CD14-positive monocyte (primary cell): ENCODE measurements at regions not wholly inside any gene's neighbourhood (a gene's known extent, or its start where the extent isn't known, plus 50 kb on each side); places are given as distances from the start of the nearest gene placed in this dataset.

Experiments
- DNase-seq, 3 donors: peaks; one replicate each; pipeline ENCODE4 v3.0.0-alpha.2; 2011 to 2022
- H2AFZ ChIP-seq: 2 replicates; pipeline ENCODE4 v1.6.0; 2012; ENCODE audit warnings: mild to moderate bottlenecking, low read depth, low read length, inconsistent platforms; ENCODE audit not compliant: insufficient read depth, poor library complexity, severe bottlenecking
- H3K27ac ChIP-seq, 2 donors: 1 replicate in 1 of 2; 2 replicates in 1 of 2; pipeline ENCODE4 v1.5.1; 2012 to 2013; ENCODE audit warnings: low read length in 2 of 2, control low read depth in 1 of 2, inconsistent platforms in 1 of 2, low read depth in 1 of 2, mild to moderate bottlenecking in 1 of 2
- H3K27me3 ChIP-seq, 2 donors: one replicate each; pipeline versions ENCODE4 v1.6.0 to v1.6.1; 2011 to 2013; ENCODE audit warnings: low read length in 2 of 2; ENCODE audit not compliant: control insufficient read depth in 2 of 2, insufficient read depth in 2 of 2
- H3K36me3 ChIP-seq, 2 donors: replicated peaks in 1 of 2; 1 replicate in 1 of 2; 2 replicates in 1 of 2; pipeline versions ENCODE4 v1.5.1 to v1.6.1; 2012 to 2013; ENCODE audit warnings: low read length in 2 of 2, control low read depth in 1 of 2, inconsistent platforms in 1 of 2, mild to moderate bottlenecking in 1 of 2; ENCODE audit not compliant: insufficient read depth in 2 of 2, control insufficient read depth in 1 of 2
- H3K4me1 ChIP-seq, 2 donors: 1 replicate in 1 of 2; 2 replicates in 1 of 2; pipeline versions ENCODE4 v1.5.1 to v1.6.1; 2012 to 2013; ENCODE audit warnings: low read length in 2 of 2, control low read depth in 1 of 2, inconsistent platforms in 1 of 2, mild to moderate bottlenecking in 1 of 2, moderate library complexity in 1 of 2; ENCODE audit not compliant: insufficient read depth in 2 of 2, control insufficient read depth in 1 of 2
- H3K4me2 ChIP-seq: replicated peaks from 2 replicates; pipeline ENCODE3; 2012; ENCODE audit warnings: low read length, moderate library complexity, mild to moderate bottlenecking; ENCODE audit not compliant: poor library complexity, severe bottlenecking; ENCODE audit errors: extremely low read depth
- H3K4me3 ChIP-seq, 3 experiments: fragments of 200-600 bp in 1 of 3; sonication (generic) in 1 of 3; replicated peaks in 1 of 3; 1 replicate in 2 of 3; 2 replicates in 1 of 3; pipeline ENCODE4 v1.5.1; 2011 to 2013; ENCODE audit warnings: low read length in 3 of 3, mild to moderate bottlenecking in 3 of 3, control low read depth in 2 of 3, low read depth in 2 of 3, inconsistent platforms in 1 of 3, moderate library complexity in 1 of 3
- H3K79me2 ChIP-seq: 2 replicates; pipeline ENCODE4 v1.6.0; 2012; ENCODE audit warnings: mild to moderate bottlenecking, control low read depth, inconsistent platforms, low read length, moderate library complexity; ENCODE audit not compliant: insufficient read depth
- H3K9ac ChIP-seq: 2 replicates; pipeline ENCODE4 v1.6.0; 2017; ENCODE audit warnings: low read length, mild to moderate bottlenecking; ENCODE audit not compliant: insufficient read depth, poor library complexity, severe bottlenecking
- H3K9me3 ChIP-seq, 2 donors: replicated peaks in 1 of 2; 1 replicate in 1 of 2; 2 replicates in 1 of 2; pipeline versions ENCODE4 v1.5.1 to v1.6.1; 2012 to 2013; ENCODE audit warnings: low read length in 2 of 2, control low read depth in 1 of 2; ENCODE audit not compliant: control insufficient read depth in 1 of 2, insufficient read depth in 1 of 2
- H4K20me1 ChIP-seq: 2 replicates; pipeline ENCODE4 v1.6.0; 2012; ENCODE audit warnings: mild to moderate bottlenecking, low read length, control low read depth, moderate library complexity; ENCODE audit not compliant: insufficient read depth
- H3K27ac Mint-ChIP-seq, 7 donors: one replicate each; pipeline ENCODE4 v1.8.0; 2020; ENCODE audit warnings: mild to moderate bottlenecking in 7 of 7, mixed read lengths in 7 of 7, moderate library complexity in 6 of 7, inconsistent platforms in 2 of 7
- H3K27me3 Mint-ChIP-seq, 3 donors: one replicate each; pipeline ENCODE4 v1.8.0; 2021 to 2022; ENCODE audit warnings: low read depth in 3 of 3, mild to moderate bottlenecking in 3 of 3, mixed read lengths in 3 of 3, moderate library complexity in 3 of 3, inconsistent platforms in 1 of 3
- H3K36me3 Mint-ChIP-seq, 2 donors: one replicate each; pipeline ENCODE4 v1.8.0; 2020; ENCODE audit warnings: mixed read lengths in 2 of 2, inconsistent platforms in 1 of 2, mild to moderate bottlenecking in 1 of 2
- H3K4me1 Mint-ChIP-seq: one replicate; pipeline ENCODE4 v1.8.0; 2020; ENCODE audit warnings: mild to moderate bottlenecking, mixed read lengths
- H3K4me3 Mint-ChIP-seq, 2 donors: one replicate each; pipeline ENCODE4 v1.8.0; 2020; ENCODE audit warnings: mild to moderate bottlenecking in 2 of 2, mixed read lengths in 2 of 2, moderate library complexity in 1 of 2
- H3K9me3 Mint-ChIP-seq, 7 donors: one replicate each; pipeline ENCODE4 v1.8.0; 2020 to 2022; ENCODE audit warnings: mixed read lengths in 7 of 7, mild to moderate bottlenecking in 6 of 7, moderate library complexity in 6 of 7, inconsistent platforms in 2 of 7
- WGBS: methylation state at CpG from one replicate; pipeline ENCODE4 v1.1.5; 2013; ENCODE audit warnings: missing lambda C conversion rate; ENCODE audit not compliant: insufficient coverage; 5-methylcytosine and 5-hydroxymethylcytosine counted together
- intact Hi-C, 2 donors: fragments of 100-400 bp; cut with micrococcal nuclease; formaldehyde crosslinking; loops; one replicate each; pipeline versions ENCODE4 v1.15.0 to v1.15.1; 2023
- TF ChIP-seq, protein P1 (sequence below): fragments of 200-600 bp; IDR thresholded peaks from one replicate; pipeline ENCODE4 v1.8.0; 2022; ENCODE audit warnings: antibody characterized with exemption, mild to moderate bottlenecking

DNA sequence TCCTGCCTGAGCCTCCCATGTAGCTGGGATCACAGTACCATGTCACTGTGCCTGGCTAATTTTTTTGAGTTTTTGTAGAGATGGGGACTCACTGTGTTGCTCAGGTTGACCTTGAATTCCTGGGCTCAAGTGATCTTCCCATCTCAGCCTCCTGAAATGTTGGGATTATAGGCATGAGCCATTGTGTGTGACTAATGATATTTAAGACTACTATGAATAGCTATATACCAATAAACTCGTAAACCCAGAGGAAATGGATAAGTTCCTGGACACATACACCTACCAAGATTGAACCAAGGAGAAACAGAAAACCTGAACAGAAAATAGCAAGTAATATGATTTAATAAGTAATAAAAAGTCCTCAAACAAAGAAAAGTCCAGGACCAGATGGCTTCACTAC, 68.0 kb downstream of the TBR1 start:
- H3K4me3 Mint-ChIP-seq: no peak overlapping the region
- Histone ChIP-seq H3K79me2 (no peaks in the 10 kb centered on the region), H4K20me1 (no peaks in the 10 kb centered on the region), H2AFZ (no peak overlapping the region), H3K4me1 (no peaks in the 10 kb centered on the region), H3K36me3 (no peaks in the 10 kb centered on the region), H3K9ac (no peak overlapping the region), H3K4me3 (no peak overlapping the region), H3K27me3 (no peaks in the 10 kb centered on the region), H3K9me3 (peaks cover 20 to 31% of the 10 kb centered on the region in 2 donors), H3K27ac (no peak overlapping the region), H3K4me2 (no peak overlapping the region)
- no peak overlapping the region for H3K27ac Mint-ChIP-seq
- no peak for DNase-seq
- no CpG with 5 or more reads among the region's 1 CpG for WGBS
- TF ChIP-seq, protein P1, sequence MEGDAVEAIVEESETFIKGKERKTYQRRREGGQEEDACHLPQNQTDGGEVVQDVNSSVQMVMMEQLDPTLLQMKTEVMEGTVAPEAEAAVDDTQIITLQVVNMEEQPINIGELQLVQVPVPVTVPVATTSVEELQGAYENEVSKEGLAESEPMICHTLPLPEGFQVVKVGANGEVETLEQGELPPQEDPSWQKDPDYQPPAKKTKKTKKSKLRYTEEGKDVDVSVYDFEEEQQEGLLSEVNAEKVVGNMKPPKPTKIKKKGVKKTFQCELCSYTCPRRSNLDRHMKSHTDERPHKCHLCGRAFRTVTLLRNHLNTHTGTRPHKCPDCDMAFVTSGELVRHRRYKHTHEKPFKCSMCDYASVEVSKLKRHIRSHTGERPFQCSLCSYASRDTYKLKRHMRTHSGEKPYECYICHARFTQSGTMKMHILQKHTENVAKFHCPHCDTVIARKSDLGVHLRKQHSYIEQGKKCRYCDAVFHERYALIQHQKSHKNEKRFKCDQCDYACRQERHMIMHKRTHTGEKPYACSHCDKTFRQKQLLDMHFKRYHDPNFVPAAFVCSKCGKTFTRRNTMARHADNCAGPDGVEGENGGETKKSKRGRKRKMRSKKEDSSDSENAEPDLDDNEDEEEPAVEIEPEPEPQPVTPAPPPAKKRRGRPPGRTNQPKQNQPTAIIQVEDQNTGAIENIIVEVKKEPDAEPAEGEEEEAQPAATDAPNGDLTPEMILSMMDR: no peak
- peaks cover 16 to 30% (median 23%) of the 10 kb centered on the region in 7 donors for H3K9me3 Mint-ChIP-seq
- no peaks in the 10 kb centered on the region for H3K36me3 Mint-ChIP-seq
- intact Hi-C loops: no loop called here
- peaks cover 0 to 2% (median 0%) of the 10 kb centered on the region in 3 donors for H3K27me3 Mint-ChIP-seq
- no peaks in the 10 kb centered on the region for H3K4me1 Mint-ChIP-seq

DNA sequence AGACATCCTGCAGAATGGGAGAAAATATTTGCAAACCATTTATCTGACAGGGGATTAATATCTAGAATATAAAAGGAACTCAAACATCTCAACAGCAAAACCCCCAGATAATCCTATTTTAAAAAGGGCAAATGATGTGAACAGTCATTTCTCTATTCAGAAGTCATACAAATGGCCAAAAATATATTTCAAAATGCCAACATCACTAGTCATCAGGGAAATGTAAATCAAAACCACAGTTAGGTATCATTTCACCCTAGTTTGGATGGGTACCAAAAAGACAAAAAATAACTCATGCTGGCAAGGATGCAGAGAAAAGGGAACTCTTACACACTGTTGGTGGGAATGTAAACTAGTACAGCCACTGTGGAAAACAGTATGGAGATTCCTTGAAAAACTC, 70.0 kb downstream of the TBR1 start:
- Histone ChIP-seq H3K9me3 (peaks cover 4 to 11% of the 10 kb centered on the region in 2 donors), H3K4me1 (no peaks in the 10 kb centered on the region), H2AFZ (no peak overlapping the region), H4K20me1 (no peaks in the 10 kb centered on the region), H3K4me2 (no peak overlapping the region), H3K27me3 (no peaks in the 10 kb centered on the region), H3K27ac (no peak overlapping the region), H3K4me3 (no peak overlapping the region), H3K79me2 (no peaks in the 10 kb centered on the region), H3K9ac (no peak overlapping the region), H3K36me3 (no peaks in the 10 kb centered on the region)
- H3K36me3 Mint-ChIP-seq: no peaks in the 10 kb centered on the region
- TF ChIP-seq, protein P1: no peak
- H3K4me1 Mint-ChIP-seq: no peaks in the 10 kb centered on the region
- H3K4me3 Mint-ChIP-seq: no peak overlapping the region
- intact Hi-C loops: no loop called here
- H3K27ac Mint-ChIP-seq: no peak overlapping the region
- H3K27me3 Mint-ChIP-seq: peaks cover 0 to 2% (median 0%) of the 10 kb centered on the region in 3 donors
- peaks cover 5 to 15% (median 12%) of the 10 kb centered on the region in 7 donors for H3K9me3 Mint-ChIP-seq
- no peak for DNase-seq
